ENCODE measurements at regions not wholly inside any gene's neighbourhood (a gene's known extent, or its start where the extent isn't known, plus 50 kb on each side); places are given as distances from the start of the nearest gene placed in this dataset.

- Histone ChIP-seq H2AFZ (no peak overlapping the region), H3K4me1 (no peaks in the 10 kb centered on the region), H3K27me3 (ENCODE audit: control insufficient read depth, insufficient read depth, low read length) (no peaks in the 10 kb centered on the region), H3K27ac (no peak overlapping the region), H3K79me2 (no peaks in the 10 kb centered on the region), H3K9me3 (ENCODE audit: control insufficient read depth, low read length) (no peaks in the 10 kb centered on the region), H3K4me3 (ENCODE audit: low read depth, low read length) (no peak overlapping the region), H3K9ac (no peak overlapping the region), H3K4me2 (ENCODE audit: low read length) (no peak overlapping the region), H3K36me3 (ENCODE audit: control insufficient read depth, insufficient read depth, low read length) (no peaks in the 10 kb centered on the region)
- TF ChIP-seq, protein P1, sequence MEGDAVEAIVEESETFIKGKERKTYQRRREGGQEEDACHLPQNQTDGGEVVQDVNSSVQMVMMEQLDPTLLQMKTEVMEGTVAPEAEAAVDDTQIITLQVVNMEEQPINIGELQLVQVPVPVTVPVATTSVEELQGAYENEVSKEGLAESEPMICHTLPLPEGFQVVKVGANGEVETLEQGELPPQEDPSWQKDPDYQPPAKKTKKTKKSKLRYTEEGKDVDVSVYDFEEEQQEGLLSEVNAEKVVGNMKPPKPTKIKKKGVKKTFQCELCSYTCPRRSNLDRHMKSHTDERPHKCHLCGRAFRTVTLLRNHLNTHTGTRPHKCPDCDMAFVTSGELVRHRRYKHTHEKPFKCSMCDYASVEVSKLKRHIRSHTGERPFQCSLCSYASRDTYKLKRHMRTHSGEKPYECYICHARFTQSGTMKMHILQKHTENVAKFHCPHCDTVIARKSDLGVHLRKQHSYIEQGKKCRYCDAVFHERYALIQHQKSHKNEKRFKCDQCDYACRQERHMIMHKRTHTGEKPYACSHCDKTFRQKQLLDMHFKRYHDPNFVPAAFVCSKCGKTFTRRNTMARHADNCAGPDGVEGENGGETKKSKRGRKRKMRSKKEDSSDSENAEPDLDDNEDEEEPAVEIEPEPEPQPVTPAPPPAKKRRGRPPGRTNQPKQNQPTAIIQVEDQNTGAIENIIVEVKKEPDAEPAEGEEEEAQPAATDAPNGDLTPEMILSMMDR (IDR thresholded peaks at IDR 0.05): no peak
Observed at GRCh38 chr3:95277613-95278012, 1214.8 kb downstream of the NSUN3 start.

DNA sequence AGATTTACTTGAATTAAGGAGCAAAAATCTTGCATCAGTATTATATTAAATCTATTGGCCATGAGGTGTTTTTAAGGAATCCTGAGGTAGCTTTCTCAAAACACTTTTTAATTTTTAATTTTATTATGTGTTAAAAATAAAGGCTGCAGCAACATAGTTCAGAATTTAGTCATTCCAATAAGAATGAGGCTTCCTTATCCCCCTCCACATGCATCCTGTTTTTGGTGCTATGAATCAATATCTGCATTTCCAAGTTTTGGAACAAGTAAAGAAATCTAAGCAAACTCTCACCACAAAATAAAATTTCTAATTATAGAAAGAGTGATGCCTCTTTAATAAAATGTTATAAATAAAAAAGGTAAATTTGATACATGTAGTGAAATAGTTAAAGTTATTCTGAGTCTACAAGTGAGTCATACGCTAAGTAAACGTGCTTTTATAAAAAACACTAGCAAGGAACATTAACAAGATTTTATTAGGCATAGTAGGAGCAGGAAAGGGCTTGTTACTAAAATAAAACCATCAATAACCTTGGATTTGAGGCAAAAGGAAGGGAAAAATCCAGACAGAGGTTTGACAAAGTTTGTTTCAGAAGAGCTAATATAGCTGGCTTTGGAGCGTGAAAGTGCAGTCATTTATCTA, 1218.0 kb downstream of the NSUN3 start:
- H3K4me2 ChIP-seq (ENCODE audit: low read length): no peak overlapping the region
- TF ChIP-seq, protein P1 (IDR thresholded peaks at IDR 0.05): no peak
- no peak overlapping the region for H3K27ac ChIP-seq
- H3K79me2 ChIP-seq: no peaks in the 10 kb centered on the region
- H3K9me3 ChIP-seq (ENCODE audit: control insufficient read depth, low read length): no peaks in the 10 kb centered on the region
- no peak overlapping the region for H3K9ac ChIP-seq
- no peaks in the 10 kb centered on the region for H3K36me3 ChIP-seq (ENCODE audit: control insufficient read depth, insufficient read depth, low read length)
- no peak overlapping the region for H2AFZ ChIP-seq
- H3K27me3 ChIP-seq (ENCODE audit: control insufficient read depth, insufficient read depth, low read length): no peaks in the 10 kb centered on the region
- no peak overlapping the region for H3K4me3 ChIP-seq (ENCODE audit: low read depth, low read length)
- no peaks in the 10 kb centered on the region for H3K4me1 ChIP-seq

- H3K36me3 ChIP-seq (ENCODE audit: control insufficient read depth, insufficient read depth, low read length): no peaks in the 10 kb centered on the region
- no peaks in the 10 kb centered on the region for H3K27me3 ChIP-seq (ENCODE audit: control insufficient read depth, insufficient read depth, low read length)
- H2AFZ ChIP-seq: no peak overlapping the region
- no peak overlapping the region for H3K4me3 ChIP-seq (ENCODE audit: low read depth, low read length)
- H3K79me2 ChIP-seq: no peaks in the 10 kb centered on the region
- H3K4me2 ChIP-seq (ENCODE audit: low read length): no peak overlapping the region
- no peaks in the 10 kb centered on the region for H3K9me3 ChIP-seq (ENCODE audit: control insufficient read depth, low read length)
- TF ChIP-seq, protein P1 (IDR thresholded peaks at IDR 0.05): no peak
- H3K9ac ChIP-seq: no peak overlapping the region
- H3K4me1 ChIP-seq: no peaks in the 10 kb centered on the region
- H3K27ac ChIP-seq: no peak overlapping the region
Observed at GRCh38 chr3:95289295-95289694, 1226.4 kb downstream of the NSUN3 start.

DNA sequence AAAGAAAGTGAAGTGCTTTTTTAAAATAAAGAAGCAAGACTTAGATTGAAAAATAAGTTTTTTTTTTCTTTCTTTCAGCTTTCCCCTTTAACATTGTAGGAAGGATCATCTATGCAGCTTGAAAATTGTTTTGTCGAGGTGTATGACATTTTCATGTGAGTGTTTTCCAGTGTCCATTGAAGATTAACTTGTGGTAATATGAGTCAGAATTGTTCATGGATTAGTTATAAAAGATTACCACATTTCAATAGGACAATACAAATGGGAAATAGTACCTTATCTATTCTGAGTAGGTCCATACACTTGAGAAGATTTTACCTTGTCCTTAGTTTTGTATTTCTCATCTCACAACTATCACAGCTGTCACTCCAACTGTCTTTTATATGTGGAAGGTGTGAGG, 1234.7 kb downstream of the NSUN3 start:
- TF ChIP-seq, protein P1 (IDR thresholded peaks at IDR 0.05): no peak
- no peak overlapping the region for H3K4me2 ChIP-seq (ENCODE audit: low read length)
- no peaks in the 10 kb centered on the region for H3K27me3 ChIP-seq (ENCODE audit: control insufficient read depth, insufficient read depth, low read length)
- no peak overlapping the region for H3K27ac ChIP-seq
- H3K9ac ChIP-seq: no peak overlapping the region
- H2AFZ ChIP-seq: no peak overlapping the region
- H3K79me2 ChIP-seq: no peaks in the 10 kb centered on the region
- no peak overlapping the region for H3K4me3 ChIP-seq (ENCODE audit: low read depth, low read length)
- no peaks in the 10 kb centered on the region for H3K9me3 ChIP-seq (ENCODE audit: control insufficient read depth, low read length)
- no peaks in the 10 kb centered on the region for H3K36me3 ChIP-seq (ENCODE audit: control insufficient read depth, insufficient read depth, low read length)
- H3K4me1 ChIP-seq: no peaks in the 10 kb centered on the region

- H3K9me3 ChIP-seq (ENCODE audit: control insufficient read depth, low read length): no peaks in the 10 kb centered on the region
- H3K27me3 ChIP-seq (ENCODE audit: control insufficient read depth, insufficient read depth, low read length): no peaks in the 10 kb centered on the region
- no peak overlapping the region for H3K27ac ChIP-seq
- no peak overlapping the region for H3K9ac ChIP-seq
- TF ChIP-seq, protein P1 (IDR thresholded peaks at IDR 0.05): no peak
- no peak overlapping the region for H2AFZ ChIP-seq
- no peaks in the 10 kb centered on the region for H3K36me3 ChIP-seq (ENCODE audit: control insufficient read depth, insufficient read depth, low read length)
- H3K79me2 ChIP-seq: no peaks in the 10 kb centered on the region
- H3K4me2 ChIP-seq (ENCODE audit: low read length): no peak overlapping the region
- H3K4me1 ChIP-seq: no peaks in the 10 kb centered on the region
- no peak overlapping the region for H3K4me3 ChIP-seq (ENCODE audit: low read depth, low read length)
Observed at GRCh38 chr3:95302044-95302443, 1239.2 kb downstream of the NSUN3 start.

All from parathyroid adenoma (tissue), 2 donors.